Left ventricle myocardium inferior (tissue), 1 donor: ENCODE measurements at regions not wholly inside any gene's neighbourhood (a gene's known extent, or its start where the extent isn't known, plus 50 kb on each side); places are given as distances from the start of the nearest gene placed in this dataset.

ENCODE experiments used
- DNase-seq: peaks from one replicate; pipeline ENCODE4 v3.0.0-alpha.2; 2020
- H3K27ac ChIP-seq: fragments of 200-600 bp; replicated peaks from 2 replicates; pipeline ENCODE4 v1.8.0; 2021
- H3K27me3 ChIP-seq: fragments of 200-600 bp; 2 replicates; pipeline ENCODE4 v1.8.0; 2021; ENCODE audit warnings: low read depth
- H3K36me3 ChIP-seq: fragments of 200-600 bp; 2 replicates; pipeline ENCODE4 v1.8.0; 2021
- H3K4me1 ChIP-seq: fragments of 200-600 bp; 2 replicates; pipeline ENCODE4 v1.8.0; 2021
- H3K4me3 ChIP-seq: fragments of 200-600 bp; 2 replicates; pipeline ENCODE4 v1.8.0; 2021; ENCODE audit warnings: mild to moderate bottlenecking, moderate library complexity
- H3K9me3 ChIP-seq: fragments of 200-600 bp; replicated peaks from 2 replicates; pipeline ENCODE4 v1.8.0; 2021
- CTCF ChIP-seq: fragments of 200-600 bp; IDR thresholded peaks from 2 replicates; pipeline ENCODE4 v1.8.0; 2021; ENCODE audit warnings: antibody characterized with exemption, mild to moderate bottlenecking, borderline replicate concordance
- intact Hi-C: fragments of 100-400 bp; cut with micrococcal nuclease; formaldehyde crosslinking; loops from one replicate; pipeline ENCODE4 v1.11.0; 2022
- donor health status: DM: no; HTN: yes; CAD: no; lungs with severe emphysema.

- DNase-seq, result no peak
- no peak overlapping the region for H3K27ac ChIP-seq
- H3K4me3 ChIP-seq, result no peak overlapping the region
- intact Hi-C loops, result no loop called here
- H3K4me1 ChIP-seq, result no peaks in the 10 kb centered on the region
- TF ChIP-seq CTCF, result no peak
- H3K36me3 ChIP-seq, result no peaks in the 10 kb centered on the region
- H3K9me3 ChIP-seq, result no peaks in the 10 kb centered on the region
- no peaks in the 10 kb centered on the region for H3K27me3 ChIP-seq
These were observed 235.4 kb downstream of the NAF1 start for GRCh38 chr4:162931286-162931685.

GRCh38 chr4:162921178-162921785 is 245.4 kb downstream of the NAF1 start:
- peaks cover 19% of the 10 kb centered on the region for H3K9me3 ChIP-seq
- H3K4me1 ChIP-seq, result no peaks in the 10 kb centered on the region
- H3K36me3 ChIP-seq, result no peaks in the 10 kb centered on the region
- H3K4me3 ChIP-seq, result no peak overlapping the region
- intact Hi-C loops, result no loop called here
- TF ChIP-seq CTCF, result no peak
- no peak for DNase-seq
- no peaks in the 10 kb centered on the region for H3K27me3 ChIP-seq
- H3K27ac ChIP-seq, result no peak overlapping the region

GRCh38 chr4:162920649-162921048 is 246.0 kb downstream of the NAF1 start:
- Histone ChIP-seq H3K27ac (no peak overlapping the region), H3K27me3 (no peaks in the 10 kb centered on the region), H3K4me3 (no peak overlapping the region), H3K4me1 (no peaks in the 10 kb centered on the region), H3K36me3 (no peaks in the 10 kb centered on the region), H3K9me3 (peaks cover 26% of the 10 kb centered on the region)
- no peak for TF ChIP-seq CTCF
- no peak for DNase-seq
- intact Hi-C loops, result no loop called here

- TF ChIP-seq CTCF, result no peak
- H3K4me1 ChIP-seq, result no peaks in the 10 kb centered on the region
- peaks cover 29% of the 10 kb centered on the region for H3K9me3 ChIP-seq
- H3K36me3 ChIP-seq, result no peaks in the 10 kb centered on the region
- no peak overlapping the region for H3K4me3 ChIP-seq
- no peak overlapping the region for H3K27ac ChIP-seq
- no peaks in the 10 kb centered on the region for H3K27me3 ChIP-seq
- intact Hi-C loops, result no loop called here
- DNase-seq, result no peak
These were observed 254.2 kb downstream of the NAF1 start for GRCh38 chr4:162912482-162912881.

- no peaks in the 10 kb centered on the region for H3K36me3 ChIP-seq
- no peak overlapping the region for H3K27ac ChIP-seq
- no peak for DNase-seq
- H3K4me1 ChIP-seq, result no peaks in the 10 kb centered on the region
- TF ChIP-seq CTCF, result no peak
- H3K9me3 ChIP-seq, result peaks cover 22% of the 10 kb centered on the region
- no peaks in the 10 kb centered on the region for H3K27me3 ChIP-seq
- intact Hi-C loops, result no loop called here
- H3K4me3 ChIP-seq, result no peak overlapping the region
These were observed 255.3 kb downstream of the NAF1 start for GRCh38 chr4:162911349-162911748.
